ENCODE measurements at regions not wholly inside any gene's neighbourhood (a gene's known extent, or its start where the extent isn't known, plus 50 kb on each side); places are given as distances from the start of the nearest gene placed in this dataset.

DNA sequence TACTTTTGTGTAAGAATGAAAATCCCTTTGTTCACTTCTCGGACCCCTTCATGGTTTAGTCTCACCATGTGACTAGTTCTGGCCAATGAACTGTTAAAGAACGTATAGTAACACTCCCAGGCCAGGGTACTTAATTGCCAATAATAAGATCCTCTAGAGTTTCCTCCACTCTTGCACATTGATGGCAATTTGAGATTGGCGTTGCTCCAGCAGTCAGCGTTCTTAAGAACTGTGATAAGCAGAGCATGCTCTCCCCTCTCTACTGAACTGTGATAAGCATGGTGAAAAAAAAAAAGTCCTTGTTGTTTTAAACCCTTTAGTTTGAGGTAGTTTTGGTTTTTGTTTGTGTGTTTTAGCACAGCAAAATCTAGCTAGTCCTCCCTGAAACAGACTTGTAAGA is 854.5 kb downstream of the SLC6A15 start:
- ATAC-seq = no peak
- TF ChIP-seq, protein P1, sequence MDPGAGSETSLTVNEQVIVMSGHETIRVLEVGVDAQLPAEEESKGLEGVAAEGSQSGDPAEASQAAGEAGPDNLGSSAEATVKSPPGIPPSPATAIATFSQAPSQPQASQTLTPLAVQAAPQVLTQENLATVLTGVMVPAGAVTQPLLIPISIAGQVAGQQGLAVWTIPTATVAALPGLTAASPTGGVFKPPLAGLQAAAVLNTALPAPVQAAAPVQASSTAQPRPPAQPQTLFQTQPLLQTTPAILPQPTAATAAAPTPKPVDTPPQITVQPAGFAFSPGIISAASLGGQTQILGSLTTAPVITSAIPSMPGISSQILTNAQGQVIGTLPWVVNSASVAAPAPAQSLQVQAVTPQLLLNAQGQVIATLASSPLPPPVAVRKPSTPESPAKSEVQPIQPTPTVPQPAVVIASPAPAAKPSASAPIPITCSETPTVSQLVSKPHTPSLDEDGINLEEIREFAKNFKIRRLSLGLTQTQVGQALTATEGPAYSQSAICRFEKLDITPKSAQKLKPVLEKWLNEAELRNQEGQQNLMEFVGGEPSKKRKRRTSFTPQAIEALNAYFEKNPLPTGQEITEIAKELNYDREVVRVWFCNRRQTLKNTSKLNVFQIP (CRISPR knock-in tag; IDR thresholded peaks at IDR 0.05; ENCODE audit: borderline replicate concordance, low read depth) = no peak
- TF ChIP-seq SNAI2 (CRISPR knock-in tag; IDR thresholded peaks at IDR 0.05) = no peak
- TF ChIP-seq ZC3H10 (CRISPR knock-in tag; IDR thresholded peaks at IDR 0.05) = no peak
- TF ChIP-seq, protein P2, sequence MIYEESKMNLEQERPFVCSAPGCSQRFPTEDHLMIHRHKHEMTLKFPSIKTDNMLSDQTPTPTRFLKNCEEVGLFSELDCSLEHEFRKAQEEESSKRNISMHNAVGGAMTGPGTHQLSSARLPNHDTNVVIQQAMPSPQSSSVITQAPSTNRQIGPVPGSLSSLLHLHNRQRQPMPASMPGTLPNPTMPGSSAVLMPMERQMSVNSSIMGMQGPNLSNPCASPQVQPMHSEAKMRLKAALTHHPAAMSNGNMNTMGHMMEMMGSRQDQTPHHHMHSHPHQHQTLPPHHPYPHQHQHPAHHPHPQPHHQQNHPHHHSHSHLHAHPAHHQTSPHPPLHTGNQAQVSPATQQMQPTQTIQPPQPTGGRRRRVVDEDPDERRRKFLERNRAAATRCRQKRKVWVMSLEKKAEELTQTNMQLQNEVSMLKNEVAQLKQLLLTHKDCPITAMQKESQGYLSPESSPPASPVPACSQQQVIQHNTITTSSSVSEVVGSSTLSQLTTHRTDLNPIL (CRISPR knock-in tag; IDR thresholded peaks at IDR 0.05; ENCODE audit: low read depth) = no peak
- TF ChIP-seq GLIS3 (CRISPR knock-in tag; IDR thresholded peaks at IDR 0.05) = no peak
- TF ChIP-seq ESRRG (CRISPR knock-in tag; IDR thresholded peaks at IDR 0.05) = no peak
- TF ChIP-seq, protein P3, sequence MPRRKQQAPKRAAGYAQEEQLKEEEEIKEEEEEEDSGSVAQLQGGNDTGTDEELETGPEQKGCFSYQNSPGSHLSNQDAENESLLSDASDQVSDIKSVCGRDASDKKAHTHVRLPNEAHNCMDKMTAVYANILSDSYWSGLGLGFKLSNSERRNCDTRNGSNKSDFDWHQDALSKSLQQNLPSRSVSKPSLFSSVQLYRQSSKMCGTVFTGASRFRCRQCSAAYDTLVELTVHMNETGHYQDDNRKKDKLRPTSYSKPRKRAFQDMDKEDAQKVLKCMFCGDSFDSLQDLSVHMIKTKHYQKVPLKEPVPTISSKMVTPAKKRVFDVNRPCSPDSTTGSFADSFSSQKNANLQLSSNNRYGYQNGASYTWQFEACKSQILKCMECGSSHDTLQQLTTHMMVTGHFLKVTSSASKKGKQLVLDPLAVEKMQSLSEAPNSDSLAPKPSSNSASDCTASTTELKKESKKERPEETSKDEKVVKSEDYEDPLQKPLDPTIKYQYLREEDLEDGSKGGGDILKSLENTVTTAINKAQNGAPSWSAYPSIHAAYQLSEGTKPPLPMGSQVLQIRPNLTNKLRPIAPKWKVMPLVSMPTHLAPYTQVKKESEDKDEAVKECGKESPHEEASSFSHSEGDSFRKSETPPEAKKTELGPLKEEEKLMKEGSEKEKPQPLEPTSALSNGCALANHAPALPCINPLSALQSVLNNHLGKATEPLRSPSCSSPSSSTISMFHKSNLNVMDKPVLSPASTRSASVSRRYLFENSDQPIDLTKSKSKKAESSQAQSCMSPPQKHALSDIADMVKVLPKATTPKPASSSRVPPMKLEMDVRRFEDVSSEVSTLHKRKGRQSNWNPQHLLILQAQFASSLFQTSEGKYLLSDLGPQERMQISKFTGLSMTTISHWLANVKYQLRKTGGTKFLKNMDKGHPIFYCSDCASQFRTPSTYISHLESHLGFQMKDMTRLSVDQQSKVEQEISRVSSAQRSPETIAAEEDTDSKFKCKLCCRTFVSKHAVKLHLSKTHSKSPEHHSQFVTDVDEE (CRISPR knock-in tag; IDR thresholded peaks at IDR 0.05) = no peak
- no peak for TF ChIP-seq ISL1 (CRISPR knock-in tag; IDR thresholded peaks at IDR 0.05)
- TF ChIP-seq ARNTL (CRISPR knock-in tag; IDR thresholded peaks at IDR 0.05; ENCODE audit: borderline replicate concordance, low read depth) = no peak
- TF ChIP-seq ZNF565 (CRISPR knock-in tag; conservative IDR thresholded peaks at IDR 0.05; ENCODE audit: low read depth) = no peak

- no peak for ATAC-seq
- no peak for TF ChIP-seq OSR1 (CRISPR knock-in tag; IDR thresholded peaks at IDR 0.05)
- no peak for TF ChIP-seq GLIS3 (CRISPR knock-in tag; IDR thresholded peaks at IDR 0.05)
- TF ChIP-seq ZFP3 (CRISPR knock-in tag; IDR thresholded peaks at IDR 0.05) = no peak
These were observed 857.8 kb downstream of the SLC6A15 start for GRCh38 chr12:84054811-84055210.

GRCh38 chr12:84047881-84048280 is 864.7 kb downstream of the SLC6A15 start:
- ATAC-seq = no peak

GRCh38 chr12:84046859-84047258 is 865.7 kb downstream of the SLC6A15 start:
- TF ChIP-seq ZNF565 (CRISPR knock-in tag; conservative IDR thresholded peaks at IDR 0.05; ENCODE audit: low read depth) = no peak
- TF ChIP-seq OSR1 (CRISPR knock-in tag; IDR thresholded peaks at IDR 0.05) = no peak
- TF ChIP-seq ZFP30 (CRISPR knock-in tag; IDR thresholded peaks at IDR 0.05) = no peak
- no peak for TF ChIP-seq CSDC2 (CRISPR knock-in tag; IDR thresholded peaks at IDR 0.05)
- TF ChIP-seq ZNF8 (CRISPR knock-in tag; IDR thresholded peaks at IDR 0.05) = no peak
- TF ChIP-seq ESRRG (CRISPR knock-in tag; IDR thresholded peaks at IDR 0.05) = no peak
- ATAC-seq = peak; percentile 24; the same call in 1 of the 3 replicates

More at GRCh38 chr12:84047881-84048280, 864.7 kb downstream of the SLC6A15 start:
- no peak for TF ChIP-seq ZNF8 (CRISPR knock-in tag; IDR thresholded peaks at IDR 0.05)
- TF ChIP-seq RARB (CRISPR knock-in tag; IDR thresholded peaks at IDR 0.05) = no peak

DNA sequence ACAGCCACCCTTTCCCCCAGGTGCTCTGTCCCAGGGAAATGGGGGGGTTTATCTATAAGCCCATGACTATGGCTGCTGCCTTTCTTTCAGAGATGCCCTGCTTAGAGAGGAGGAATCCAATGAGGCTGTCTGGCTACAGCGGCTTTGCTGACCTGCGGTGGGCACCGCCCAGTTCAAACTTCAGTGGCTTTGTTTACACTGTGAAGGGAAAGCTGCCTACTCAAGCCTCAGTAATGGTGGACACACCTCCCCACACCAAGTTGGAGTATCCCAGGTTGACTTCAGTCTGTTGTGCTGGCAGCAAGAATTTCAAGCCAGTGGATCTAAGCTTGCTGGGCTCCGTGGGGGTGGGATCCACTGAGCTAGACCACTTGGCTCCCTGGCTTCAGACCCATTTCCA is 869.2 kb downstream of the SLC6A15 start:
- TF ChIP-seq ZFP3 (CRISPR knock-in tag; IDR thresholded peaks at IDR 0.05) = no peak
- no peak for TF ChIP-seq ZNF70 (CRISPR knock-in tag; IDR thresholded peaks at IDR 0.05)
- no peak for TF ChIP-seq CSDC2 (CRISPR knock-in tag; IDR thresholded peaks at IDR 0.05)
- no peak for TF ChIP-seq SNAI2 (CRISPR knock-in tag; IDR thresholded peaks at IDR 0.05)
- TF ChIP-seq, protein P3 (CRISPR knock-in tag; IDR thresholded peaks at IDR 0.05) = no peak
- TF ChIP-seq BACH2 (CRISPR knock-in tag; IDR thresholded peaks at IDR 0.05; ENCODE audit: borderline replicate concordance) = no peak
- no peak for TF ChIP-seq TOX (CRISPR knock-in tag; IDR thresholded peaks at IDR 0.05; ENCODE audit: borderline replicate concordance)
- no peak for TF ChIP-seq ZFP30 (CRISPR knock-in tag; IDR thresholded peaks at IDR 0.05)
- ATAC-seq = no peak

All from SK-N-SH treated with all-trans-retinoic acid at 6 μM for 48 hours (cell line).